MM.1S (cell line): ENCODE measurements at regions not wholly inside any gene's neighbourhood (a gene's known extent, or its start where the extent isn't known, plus 50 kb on each side); places are given as distances from the start of the nearest gene placed in this dataset.

ENCODE experiments used
- DNase-seq: peaks from one replicate; pipeline ENCODE4 v3.0.0-alpha.2; 2015
- H2AFZ ChIP-seq: fragments of 300-600 bp; sonication (generic); 2 replicates; pipeline ENCODE4 v1.6.0; 2016; ENCODE audit warnings: antibody characterized with exemption, low read length
- H3F3A ChIP-seq: fragments of 300-600 bp; sonication (generic); 2 replicates; pipeline ENCODE4 v1.6.1; 2016; ENCODE audit warnings: mild to moderate bottlenecking, antibody characterized with exemption, low read length, moderate library complexity, mixed read lengths; ENCODE audit not compliant: insufficient read depth
- H3K27ac ChIP-seq: fragments of 300-600 bp; sonication (generic); 2 replicates; pipeline ENCODE4 v1.5.1; 2016; ENCODE audit warnings: mild to moderate bottlenecking, low read length
- H3K27me3 ChIP-seq: fragments of 300-600 bp; sonication (generic); replicated peaks from 2 replicates; pipeline ENCODE4 v1.6.0; 2016; ENCODE audit warnings: low read length; ENCODE audit not compliant: insufficient read depth
- H3K36me3 ChIP-seq: fragments of 300-600 bp; sonication (generic); replicated peaks from 2 replicates; pipeline ENCODE4 v1.6.1; 2016; ENCODE audit warnings: mild to moderate bottlenecking, low read length, mixed read lengths; ENCODE audit not compliant: insufficient read depth
- H3K4me1 ChIP-seq: fragments of 300-600 bp; sonication (generic); 2 replicates; pipeline ENCODE4 v1.6.1; 2016; ENCODE audit warnings: low read length, mixed read lengths
- H3K4me2 ChIP-seq: fragments of 300-600 bp; sonication (generic); 2 replicates; pipeline ENCODE4 v1.6.0; 2016; ENCODE audit warnings: low read depth, low read length
- H3K4me3 ChIP-seq: fragments of 300-600 bp; sonication (generic); 2 replicates; pipeline ENCODE4 v1.5.1; 2016; ENCODE audit warnings: low read length, mixed read lengths
- H3K79me2 ChIP-seq: fragments of 300-600 bp; sonication (generic); 2 replicates; pipeline ENCODE4 v1.6.1; 2016; ENCODE audit warnings: mixed run types, low read length, mixed read lengths
- H3K9ac ChIP-seq: fragments of 300-600 bp; sonication (generic); 2 replicates; pipeline ENCODE4 v1.6.1; 2016; ENCODE audit warnings: low read length, mixed read lengths
- H3K9me2 ChIP-seq: fragments of 300-600 bp; sonication (generic); replicated peaks from 2 replicates; pipeline ENCODE4 v1.6.1; 2016; ENCODE audit warnings: mild to moderate bottlenecking, low read length, mixed read lengths; ENCODE audit not compliant: insufficient read depth
- H3K9me3 ChIP-seq: fragments of 300-600 bp; sonication (generic); replicated peaks from 2 replicates; pipeline ENCODE4 v1.6.1; 2016; ENCODE audit warnings: mild to moderate bottlenecking, low read length, mixed read lengths; ENCODE audit not compliant: insufficient read depth
- H4K20me1 ChIP-seq: fragments of 300-600 bp; sonication (generic); 2 replicates; pipeline ENCODE4 v1.6.1; 2016; ENCODE audit warnings: mild to moderate bottlenecking, low read length, moderate library complexity, mixed read lengths; ENCODE audit not compliant: insufficient read depth
- CTCF ChIP-seq: fragments of 300-600 bp; sonication (generic); IDR thresholded peaks from 2 replicates; pipeline ENCODE4 v1.5.1; 2016; ENCODE audit warnings: antibody characterized with exemption, low read length, mixed read lengths
- EZH2 ChIP-seq: fragments of 300-600 bp; sonication (generic); optimal IDR thresholded peaks from 2 replicates; pipeline ENCODE3; 2017; ENCODE audit warnings: low read depth, mild to moderate bottlenecking, antibody characterized with exemption, low read length, mixed read lengths
- EZH2phosphoT487 ChIP-seq: fragments of 300-600 bp; sonication (generic); IDR thresholded peaks from 2 replicates; pipeline ENCODE4 v1.6.1; 2018; ENCODE audit warnings: antibody characterized with exemption, low read length

- Histone ChIP-seq H3K27ac (no peak overlapping the region), H3K4me2 (no peak overlapping the region), H2AFZ (no peak overlapping the region), H3K36me3 (no peaks in the 10 kb centered on the region), H3K9me2 (no peaks in the 10 kb centered on the region), H4K20me1 (no peaks in the 10 kb centered on the region), H3K27me3 (no peaks in the 10 kb centered on the region), H3F3A (no peaks in the 10 kb centered on the region), H3K9me3 (no peaks in the 10 kb centered on the region), H3K79me2 (no peaks in the 10 kb centered on the region), H3K9ac (no peak overlapping the region), H3K4me3 (no peak overlapping the region), H3K4me1 (no peaks in the 10 kb centered on the region)
- TF ChIP-seq EZH2phosphoT487 (no peak), EZH2 (no peak), CTCF (no peak)
- DNase-seq, result no peak
Measured at GRCh38 chr1:71311376-71311775, 230.5 kb upstream of the ZRANB2 start.

GRCh38 chr1:71307451-71307850 is 226.6 kb upstream of the ZRANB2 start:
- Histone ChIP-seq H3K36me3 (no peaks in the 10 kb centered on the region), H3K4me2 (no peak overlapping the region), H3K9me3 (no peaks in the 10 kb centered on the region), H3K9me2 (no peaks in the 10 kb centered on the region), H3K4me3 (no peak overlapping the region), H3K27me3 (no peaks in the 10 kb centered on the region), H3K27ac (no peak overlapping the region), H2AFZ (0 out of 2 replicates have a peak overlapping the region, but pooled peaks have one; percentile 18), H3K9ac (no peak overlapping the region), H3K79me2 (no peaks in the 10 kb centered on the region), H3K4me1 (no peaks in the 10 kb centered on the region), H3F3A (no peaks in the 10 kb centered on the region), H4K20me1 (no peaks in the 10 kb centered on the region)
- DNase-seq, result peak; percentile 44
- TF ChIP-seq EZH2 (no peak), EZH2phosphoT487 (no peak)

- no peaks in the 10 kb centered on the region for H3K9me3 ChIP-seq
- TF ChIP-seq EZH2 (no peak), EZH2phosphoT487 (no peak), CTCF (no peak)
- no peak overlapping the region for H3K9ac ChIP-seq
- H3K4me3 ChIP-seq, result no peak overlapping the region
- DNase-seq, result no peak
- H3K36me3 ChIP-seq, result no peaks in the 10 kb centered on the region
- H3K9me2 ChIP-seq, result no peaks in the 10 kb centered on the region
- H3K27me3 ChIP-seq, result no peaks in the 10 kb centered on the region
- H3K79me2 ChIP-seq, result no peaks in the 10 kb centered on the region
- no peaks in the 10 kb centered on the region for H4K20me1 ChIP-seq
- H3K4me2 ChIP-seq, result no peak overlapping the region
- no peak overlapping the region for H3K27ac ChIP-seq
- H2AFZ ChIP-seq, result no peak overlapping the region
- H3F3A ChIP-seq, result no peaks in the 10 kb centered on the region
- no peaks in the 10 kb centered on the region for H3K4me1 ChIP-seq
Measured at GRCh38 chr1:71304125-71304524, 223.3 kb upstream of the ZRANB2 start.

GRCh38 chr1:71303617-71304041 is 222.8 kb upstream of the ZRANB2 start:
- H3F3A ChIP-seq, result no peaks in the 10 kb centered on the region
- no peaks in the 10 kb centered on the region for H3K27me3 ChIP-seq
- no peaks in the 10 kb centered on the region for H3K79me2 ChIP-seq
- H3K9me3 ChIP-seq, result no peaks in the 10 kb centered on the region
- H2AFZ ChIP-seq, result no peak overlapping the region
- H3K4me1 ChIP-seq, result no peaks in the 10 kb centered on the region
- H3K36me3 ChIP-seq, result no peaks in the 10 kb centered on the region
- H3K27ac ChIP-seq, result no peak overlapping the region
- no peaks in the 10 kb centered on the region for H4K20me1 ChIP-seq
- DNase-seq, result no peak
- TF ChIP-seq EZH2phosphoT487 (no peak), EZH2 (no peak), CTCF (no peak)
- H3K4me2 ChIP-seq, result no peak overlapping the region
- H3K9me2 ChIP-seq, result no peaks in the 10 kb centered on the region
- H3K4me3 ChIP-seq, result no peak overlapping the region
- H3K9ac ChIP-seq, result no peak overlapping the region
